WI38 (cell line): ENCODE measurements at regions not wholly inside any gene's neighbourhood (a gene's known extent, or its start where the extent isn't known, plus 50 kb on each side); places are given as distances from the start of the nearest gene placed in this dataset.

Experiments
- H3K4me3 ChIP-seq: 2 replicates; pipeline ENCODE4 v1.5.1; 2011; ENCODE audit warnings: low read depth, mild to moderate bottlenecking, control low read depth, low read length
- CTCF ChIP-seq: IDR thresholded peaks from 2 replicates; pipeline ENCODE4 v1.5.1; 2012; ENCODE audit warnings: low read depth, mild to moderate bottlenecking, control low read depth, low read length

DNA sequence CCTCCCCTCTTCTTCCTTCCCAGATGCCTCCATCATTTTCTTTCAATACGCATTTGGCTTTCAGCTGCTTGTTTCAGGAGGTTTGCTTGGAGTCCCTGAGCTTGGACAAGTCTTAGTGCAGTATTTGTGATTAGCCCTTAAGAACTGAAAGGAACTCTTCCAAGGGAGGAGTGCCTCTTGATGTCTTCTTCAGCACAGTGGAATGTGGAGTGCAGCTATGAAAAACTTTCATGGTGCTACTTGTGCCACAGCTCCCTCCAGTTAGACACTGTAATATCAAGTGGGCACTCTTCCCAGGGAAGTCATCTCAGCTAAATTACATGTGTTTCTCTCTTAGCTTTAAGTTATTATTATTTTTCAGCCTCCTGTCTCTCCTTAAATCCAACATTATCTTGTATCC, 173.1 kb downstream of the NECTIN3 start:
- TF ChIP-seq CTCF: no peak
- H3K4me3 ChIP-seq: no peak overlapping the region

DNA sequence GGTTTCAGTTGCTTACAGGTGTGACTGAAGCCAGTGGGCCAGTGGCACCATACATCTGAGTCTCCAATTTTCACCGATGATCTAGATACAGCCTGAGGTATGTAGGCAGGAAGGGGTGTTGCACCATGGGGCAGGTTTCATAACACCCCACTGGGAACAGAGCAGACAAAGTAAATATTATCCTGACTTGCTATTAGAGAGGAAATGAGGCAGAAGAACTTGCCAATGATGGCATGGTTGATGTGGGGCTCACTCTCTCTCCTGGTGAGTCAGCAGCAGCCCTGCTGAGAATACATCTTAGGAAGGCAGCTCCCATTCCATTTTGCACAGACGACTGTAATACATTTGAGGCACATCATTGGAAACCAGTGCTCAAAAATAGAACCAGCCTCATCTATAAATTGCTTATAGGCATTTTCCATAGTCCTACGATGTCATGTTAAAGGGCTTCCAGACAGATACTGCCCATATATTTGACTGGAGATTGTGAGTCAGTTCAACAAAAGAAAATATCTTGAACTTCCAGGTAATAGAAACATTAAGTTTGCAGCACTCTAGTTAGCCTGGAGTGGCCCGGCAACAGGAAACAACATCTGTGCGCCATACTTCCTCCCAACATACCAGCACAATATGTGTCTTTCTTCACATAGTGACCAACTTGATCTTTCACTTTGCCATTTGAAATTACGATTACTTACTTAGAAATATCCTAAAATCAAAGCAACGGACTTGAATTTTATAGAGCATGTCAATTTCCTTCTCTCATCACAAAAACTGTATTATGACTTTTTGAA, 175.5 kb downstream of the NECTIN3 start:
- no peak overlapping the region for H3K4me3 ChIP-seq
- no peak for TF ChIP-seq CTCF

GRCh38 chr3:111248406-111248805, 176.8 kb downstream of the NECTIN3 start:
- no peak overlapping the region for H3K4me3 ChIP-seq
- TF ChIP-seq CTCF: no peak

- TF ChIP-seq CTCF: no peak
- no peak overlapping the region for H3K4me3 ChIP-seq
Measured at GRCh38 chr3:111249421-111249820, 177.8 kb downstream of the NECTIN3 start.

DNA sequence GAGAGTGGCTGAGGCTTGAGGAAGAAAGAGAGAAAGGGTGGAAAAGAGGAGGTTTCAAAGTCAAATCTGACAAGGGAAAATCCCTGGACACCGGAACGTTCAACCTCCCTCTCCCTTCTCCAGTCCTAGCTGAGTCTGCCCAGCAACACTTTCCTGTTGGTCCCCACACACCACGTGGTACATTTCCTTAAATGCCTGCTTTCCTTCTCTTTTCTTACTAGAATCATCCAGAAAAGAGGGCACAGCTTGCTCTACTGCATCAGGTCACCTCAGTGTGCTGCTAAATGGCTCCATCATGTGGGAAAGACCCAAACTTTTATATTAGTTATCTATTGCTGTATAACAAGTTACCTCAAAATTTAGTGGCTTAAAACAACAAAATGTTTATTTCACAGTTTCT, 181.2 kb downstream of the NECTIN3 start:
- no peak overlapping the region for H3K4me3 ChIP-seq
- TF ChIP-seq CTCF: no peak

GRCh38 chr3:111253733-111254132, 182.1 kb downstream of the NECTIN3 start:
- no peak for TF ChIP-seq CTCF
- no peak overlapping the region for H3K4me3 ChIP-seq

DNA sequence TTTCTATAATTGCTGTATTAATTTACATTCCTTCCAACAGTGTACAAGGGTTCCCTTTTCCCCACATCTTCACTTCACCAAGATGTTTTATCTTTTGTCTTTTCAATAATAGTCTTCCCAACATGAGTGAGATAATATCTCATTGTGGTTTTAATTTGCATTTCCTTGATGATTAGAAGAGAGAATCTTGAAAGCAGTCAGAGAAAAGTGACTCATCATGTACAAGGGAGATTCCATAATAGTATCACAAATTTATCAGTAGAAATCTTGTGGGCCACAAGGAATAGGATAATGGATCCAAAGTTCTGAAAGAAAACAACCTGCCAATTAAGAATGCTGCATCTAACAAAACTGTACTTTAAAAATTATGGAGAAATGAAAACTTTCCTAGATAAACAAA, 189.3 kb downstream of the NECTIN3 start:
- no peak overlapping the region for H3K4me3 ChIP-seq
- TF ChIP-seq CTCF: no peak
